ENCODE measurements at regions not wholly inside any gene's neighbourhood (a gene's known extent, or its start where the extent isn't known, plus 50 kb on each side); places are given as distances from the start of the nearest gene placed in this dataset.

DNA sequence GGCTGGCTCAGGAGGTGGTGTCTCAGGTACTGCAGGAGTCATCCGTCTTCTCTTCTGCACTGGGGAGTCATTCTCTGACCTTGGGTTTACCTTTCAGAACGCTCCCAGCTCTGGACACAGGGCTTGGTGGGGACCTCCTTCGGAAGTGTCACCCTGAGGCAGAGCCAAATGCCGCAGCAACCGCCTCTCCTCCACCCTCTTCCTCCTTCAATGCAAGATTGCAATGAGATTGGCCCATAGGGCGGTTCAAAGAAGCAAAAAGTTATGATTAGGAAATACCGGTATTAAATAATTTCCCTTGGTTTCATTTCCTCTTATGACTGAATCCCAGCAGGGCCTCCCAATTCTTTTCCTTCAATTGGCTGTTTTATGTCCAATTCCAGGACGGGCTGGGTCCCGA is 178.8 kb downstream of the ACKR3 start:
- no peak for DNase-seq

DNA sequence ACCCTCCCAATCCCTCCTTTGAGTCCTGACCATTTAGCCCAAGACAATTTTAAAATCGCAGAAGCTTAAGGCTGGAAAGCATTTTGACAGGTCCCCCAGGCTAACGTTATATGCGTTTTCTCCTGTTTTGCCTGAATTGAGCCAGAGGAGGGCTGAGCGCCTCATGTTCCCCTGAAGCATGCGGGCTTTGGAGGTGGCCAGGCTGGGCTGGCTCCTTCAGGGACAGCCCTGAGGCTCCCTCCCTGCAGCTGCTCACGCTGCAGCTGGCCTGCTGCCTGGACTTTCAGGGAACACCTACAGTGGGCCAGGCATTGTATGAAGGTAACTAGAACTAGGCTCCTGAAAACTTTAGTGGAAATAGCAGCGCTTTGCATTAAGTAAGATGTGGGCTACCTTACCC is 179.2 kb downstream of the ACKR3 start:
- DNase-seq = no peak

DNA sequence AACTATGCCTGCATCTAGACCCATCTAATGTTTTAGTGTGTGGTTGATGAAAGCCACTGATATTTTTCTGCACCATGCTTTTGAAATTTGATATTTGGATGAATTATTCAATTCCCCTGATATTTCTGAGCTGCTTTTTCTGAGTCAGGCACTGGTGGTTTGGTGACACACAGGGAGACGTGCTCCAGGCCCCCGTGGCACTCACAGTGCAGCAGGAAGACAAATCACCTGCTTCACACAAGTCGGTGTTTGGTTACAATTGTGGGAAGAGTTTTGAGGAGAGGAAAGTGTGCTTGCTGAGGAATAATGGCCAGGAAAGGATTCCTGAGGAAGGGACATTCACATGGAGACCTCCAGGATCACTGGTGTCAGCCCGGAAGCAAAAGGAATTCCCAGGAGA is 179.7 kb downstream of the ACKR3 start:
- DNase-seq = no peak

DNA sequence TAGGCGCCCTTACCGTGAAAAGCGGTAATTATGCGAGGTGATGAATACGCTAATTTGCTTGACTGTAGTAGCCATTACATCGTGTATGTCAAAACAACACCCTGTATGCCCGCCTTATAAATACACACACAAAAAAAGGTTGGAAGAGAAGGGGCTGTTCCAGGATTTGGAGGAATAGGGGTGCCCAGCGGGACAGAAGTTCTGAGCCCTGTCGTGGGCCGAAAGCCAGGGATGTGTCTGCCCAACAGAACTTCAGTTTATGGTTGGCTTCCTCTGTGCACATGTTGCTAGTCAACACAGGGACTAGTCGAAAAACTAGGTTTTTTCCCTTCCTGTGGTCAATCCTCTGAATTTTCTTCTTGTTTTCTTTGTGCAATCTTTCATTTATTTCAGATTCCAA is 182.5 kb downstream of the ACKR3 start:
- no peak for DNase-seq

DNA sequence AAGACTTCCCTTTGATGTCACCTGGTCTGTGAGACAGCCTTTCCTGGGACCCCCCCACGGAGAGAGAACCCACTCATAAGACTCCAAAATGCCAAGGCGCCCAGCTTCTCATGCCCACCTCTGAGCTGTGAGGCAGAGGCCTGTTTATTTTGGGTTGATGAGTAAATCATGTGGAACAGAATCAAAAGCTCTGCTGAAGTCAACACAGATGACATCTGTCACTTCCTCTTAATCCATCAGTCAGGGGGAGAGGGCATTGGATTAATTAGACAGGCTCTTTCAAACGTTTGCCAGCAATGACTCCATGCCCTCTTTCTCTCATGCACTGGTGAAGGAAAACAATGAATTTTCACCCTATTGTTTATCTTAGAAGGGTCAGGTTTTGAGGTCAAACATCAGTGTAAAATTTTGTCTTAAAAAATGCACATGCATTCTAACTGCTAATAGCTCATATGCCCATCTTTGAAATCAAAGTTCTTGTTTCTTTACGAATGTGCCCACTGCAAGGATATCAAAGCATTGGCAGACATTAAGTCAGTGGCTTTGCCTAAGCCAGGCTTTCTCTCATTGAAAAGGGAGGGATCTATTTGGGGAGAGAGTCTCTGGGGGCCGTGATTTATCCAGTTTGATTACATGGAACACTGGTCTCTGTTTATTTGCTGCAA is 184.1 kb downstream of the ACKR3 start:
- no peak for DNase-seq

DNA sequence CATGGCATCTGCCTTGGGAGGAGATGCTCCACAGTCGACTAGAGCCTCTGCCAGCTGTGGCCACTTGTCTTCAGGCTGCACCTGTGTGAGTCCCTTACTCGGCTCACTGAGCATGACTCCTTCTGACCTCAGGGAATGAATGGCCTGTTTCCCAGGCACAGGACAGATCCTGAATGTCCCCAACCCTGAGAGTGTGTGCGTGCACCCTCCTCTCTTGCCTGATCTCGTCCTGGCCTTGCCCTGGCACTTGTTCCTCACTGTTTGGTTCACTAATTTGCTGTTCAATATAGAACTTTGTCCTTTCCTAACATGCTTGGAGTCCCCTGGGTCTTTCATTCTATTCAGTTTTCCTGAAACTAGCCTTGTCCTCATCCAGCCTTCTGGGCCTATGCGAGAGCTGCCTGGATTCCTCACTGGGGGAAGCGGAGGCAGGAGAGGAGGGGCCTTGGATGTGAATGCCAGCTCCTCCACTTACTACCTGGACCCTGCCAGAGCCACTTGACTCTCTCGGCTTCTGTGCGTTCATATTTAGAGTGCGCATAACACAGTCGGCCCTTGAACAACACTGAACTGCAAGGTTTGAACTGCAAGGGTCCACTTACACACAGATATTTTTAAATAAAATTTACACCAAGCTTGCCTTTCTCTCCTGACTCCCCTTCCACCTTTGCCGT is 184.8 kb downstream of the ACKR3 start:
- no peak for DNase-seq

DNA sequence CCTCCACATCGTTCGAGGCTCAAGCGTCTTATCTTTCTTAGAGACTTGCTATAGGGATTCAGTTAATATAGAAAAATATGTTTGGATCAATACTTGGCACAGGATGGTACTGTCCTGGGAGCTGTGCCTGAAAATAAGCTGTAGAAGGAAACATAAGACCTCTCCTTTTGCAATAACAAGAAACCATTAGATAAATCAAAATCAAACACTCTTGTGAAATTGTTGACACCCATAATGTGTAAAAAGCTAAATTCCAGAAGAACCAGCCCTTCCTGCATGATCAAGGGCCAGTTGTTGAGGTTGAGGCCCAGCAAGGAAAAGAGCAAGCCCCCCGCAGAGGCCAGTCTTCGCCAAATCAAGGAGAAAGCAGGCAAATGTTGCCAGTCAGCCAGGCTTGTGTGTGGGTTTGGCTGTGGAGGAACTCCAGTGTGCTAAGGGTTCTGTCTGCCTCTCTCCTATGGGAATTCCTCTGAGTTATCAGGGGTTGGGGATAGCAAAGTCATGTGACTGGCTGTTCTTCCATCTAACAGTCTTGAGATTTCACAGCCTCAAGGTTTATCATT is 185.7 kb downstream of the ACKR3 start:
- no peak for DNase-seq

DNA sequence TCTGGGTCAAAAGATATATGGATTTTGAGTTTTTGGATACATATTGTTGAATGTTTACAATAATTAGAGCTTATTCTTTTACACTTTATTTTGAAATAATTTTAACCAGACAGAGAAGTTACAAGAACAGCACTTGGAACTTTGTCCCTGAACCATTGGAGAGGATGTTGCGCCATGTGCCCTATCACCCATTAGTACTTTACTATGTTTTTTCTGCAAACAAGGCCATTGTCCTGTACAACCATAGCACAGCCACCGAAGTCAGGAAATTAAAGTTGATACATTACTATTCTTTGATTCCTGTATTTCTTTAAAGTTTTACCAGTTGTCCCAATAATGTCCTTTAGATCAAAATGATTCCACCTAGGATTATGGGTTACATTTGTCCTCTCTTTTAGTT is 188.8 kb downstream of the ACKR3 start:
- no peak for DNase-seq

DNA sequence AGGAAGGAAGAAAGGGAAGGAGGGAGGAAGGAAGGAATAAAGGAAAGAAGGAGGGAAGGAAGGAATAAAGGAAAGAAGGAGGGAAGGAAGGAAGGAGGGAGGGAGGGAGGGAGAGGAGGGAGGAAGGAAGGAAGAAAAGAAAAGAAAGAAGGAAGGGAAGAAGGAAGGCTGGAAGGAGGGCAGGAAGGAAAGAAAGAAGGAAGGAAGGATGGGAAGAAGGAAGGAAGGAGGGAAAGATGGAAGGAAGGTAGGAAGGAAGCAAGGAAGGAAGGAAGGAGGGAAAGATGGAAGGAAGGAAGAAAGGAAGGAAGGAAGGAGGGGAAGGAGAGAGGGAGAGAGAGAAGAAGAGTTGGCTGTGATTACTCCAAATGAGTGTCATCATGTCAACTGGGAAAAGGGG is 190.6 kb downstream of the ACKR3 start:
- DNase-seq = no peak

DNA sequence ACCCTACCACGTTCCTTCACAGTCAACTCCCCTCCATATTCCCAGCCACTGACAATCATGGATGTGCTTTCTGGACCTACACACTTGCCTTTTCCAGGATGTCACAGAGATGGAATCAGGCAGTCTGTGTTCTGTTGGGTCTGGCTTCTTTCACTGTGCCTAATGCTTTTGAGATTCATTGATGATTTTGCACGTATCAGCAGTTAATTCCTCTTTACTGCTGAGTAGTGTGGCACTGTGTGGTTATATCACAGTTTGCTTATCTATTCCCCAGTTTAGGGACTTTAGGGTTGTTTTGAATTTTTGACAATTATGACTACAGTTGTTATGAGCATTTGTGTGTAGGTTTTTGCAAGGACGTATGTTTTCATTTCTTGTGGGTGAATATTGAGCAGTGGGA is 191.7 kb downstream of the ACKR3 start:
- DNase-seq = no peak

DNA sequence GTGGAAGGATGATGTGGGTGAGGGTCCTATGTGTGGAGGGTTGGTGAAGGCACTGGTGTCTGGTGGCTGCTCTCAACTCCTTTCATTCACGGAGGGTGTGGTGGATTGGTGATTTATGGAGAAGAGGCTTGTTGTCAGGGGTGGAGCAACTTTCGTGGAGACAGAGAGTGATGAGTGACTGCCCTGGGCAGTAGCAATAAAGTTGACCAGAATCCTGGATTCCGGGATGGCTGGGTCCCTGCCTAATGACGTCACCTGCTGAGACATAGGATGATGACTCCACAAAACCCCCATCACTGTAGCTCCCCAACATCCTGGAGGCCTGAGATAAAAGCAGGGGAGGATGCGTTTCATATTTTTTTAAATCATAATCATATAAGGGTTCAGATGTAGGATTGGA is 193.0 kb downstream of the ACKR3 start:
- DNase-seq = no peak

DNA sequence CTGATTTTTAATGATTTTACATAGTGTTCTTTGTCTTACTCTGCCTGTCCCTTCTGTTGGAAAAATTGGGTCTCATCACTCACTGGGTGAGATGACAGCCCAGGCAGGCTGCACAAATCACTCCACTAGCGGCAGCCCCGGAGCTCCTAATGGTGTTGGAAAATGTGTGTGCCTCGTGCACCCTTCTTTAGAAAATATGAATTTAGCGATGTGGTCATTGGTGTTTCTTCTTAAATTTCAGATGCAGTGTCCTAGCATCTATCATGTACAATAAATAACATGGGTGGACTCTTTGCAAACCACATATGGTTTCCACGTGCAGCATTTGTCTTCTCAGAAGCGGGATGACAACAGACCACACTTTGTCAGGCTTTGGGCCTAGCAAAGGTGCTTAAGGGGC is 194.2 kb downstream of the ACKR3 start:
- DNase-seq = no peak

DNA sequence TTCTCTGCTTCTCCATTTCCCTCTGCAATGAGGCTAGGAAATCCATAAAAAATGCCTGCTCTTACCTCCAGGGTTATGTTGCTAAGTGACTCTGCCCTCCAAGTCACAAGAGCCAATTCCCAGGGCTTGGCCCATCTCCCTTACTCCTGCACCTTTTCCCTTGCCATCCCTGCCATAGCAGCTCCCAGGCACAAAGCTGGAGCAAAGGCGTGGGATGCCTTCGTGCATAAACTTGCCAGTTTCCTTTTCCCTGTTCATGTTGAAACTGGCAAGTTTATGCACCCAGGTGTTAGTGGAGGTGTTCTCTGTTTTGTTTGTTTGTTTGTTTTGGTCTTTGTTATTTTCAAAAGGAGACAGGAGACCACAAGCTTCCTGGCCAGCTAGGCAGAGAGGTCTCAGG is 195.1 kb downstream of the ACKR3 start:
- DNase-seq = no peak

DNA sequence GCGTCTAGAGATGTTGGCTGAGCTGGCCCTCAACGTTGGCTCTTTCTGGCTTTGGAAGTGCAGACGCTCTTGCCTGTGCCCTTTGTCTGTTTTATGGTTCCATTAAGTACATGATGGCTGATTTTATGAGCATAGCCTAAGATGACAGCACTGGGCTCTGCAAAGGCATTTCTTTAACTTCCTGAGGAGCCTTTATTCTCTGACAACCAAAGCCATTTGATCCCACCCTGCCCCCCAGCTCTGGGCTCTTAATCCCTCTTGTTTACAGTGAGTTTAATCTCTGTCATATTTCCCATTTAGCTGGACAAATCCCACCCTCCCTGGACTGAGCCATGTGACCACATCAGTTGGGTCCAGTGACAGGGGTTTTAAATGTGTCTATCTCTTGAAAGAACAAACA is 195.9 kb downstream of the ACKR3 start:
- no peak for DNase-seq

DNA sequence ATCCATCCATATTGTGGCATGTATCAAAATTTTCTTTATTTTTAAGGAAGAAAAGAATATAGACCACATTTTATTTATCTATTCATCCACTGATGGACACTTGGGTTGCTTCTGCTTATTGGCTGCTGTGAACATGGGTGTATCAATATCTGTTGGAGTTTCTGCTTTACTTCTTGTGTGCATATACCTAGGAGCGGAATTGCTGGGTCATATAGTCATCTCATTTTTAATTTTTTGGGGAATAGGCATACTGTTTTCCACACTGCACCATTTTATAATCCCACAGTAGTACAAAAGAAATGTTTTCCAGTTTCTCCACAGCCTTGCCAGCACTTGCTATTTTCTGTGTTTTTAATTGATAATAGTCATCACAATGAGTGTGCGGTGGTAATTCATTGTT is 197.2 kb downstream of the ACKR3 start:
- no peak for DNase-seq

DNA sequence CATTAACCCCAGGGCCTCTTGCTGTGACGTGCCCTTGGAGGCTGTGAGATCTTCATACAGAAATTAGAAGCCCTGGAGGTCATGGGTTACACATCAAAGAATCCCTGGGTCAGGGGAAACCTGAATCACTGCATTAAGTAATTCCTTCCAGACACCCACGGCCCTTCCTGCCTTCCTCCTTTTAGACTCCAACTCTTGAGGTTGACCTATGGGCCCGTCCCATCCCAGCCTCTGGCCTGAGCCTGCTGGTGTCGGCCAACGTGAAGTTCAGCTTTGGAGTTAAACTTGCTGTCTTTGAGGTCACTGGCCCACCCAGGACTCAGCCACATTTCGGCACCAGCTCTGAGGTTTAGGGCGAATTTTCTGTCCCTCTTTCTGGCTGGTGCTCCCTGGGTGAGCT is 198.3 kb downstream of the ACKR3 start:
- DNase-seq = no peak

DNA sequence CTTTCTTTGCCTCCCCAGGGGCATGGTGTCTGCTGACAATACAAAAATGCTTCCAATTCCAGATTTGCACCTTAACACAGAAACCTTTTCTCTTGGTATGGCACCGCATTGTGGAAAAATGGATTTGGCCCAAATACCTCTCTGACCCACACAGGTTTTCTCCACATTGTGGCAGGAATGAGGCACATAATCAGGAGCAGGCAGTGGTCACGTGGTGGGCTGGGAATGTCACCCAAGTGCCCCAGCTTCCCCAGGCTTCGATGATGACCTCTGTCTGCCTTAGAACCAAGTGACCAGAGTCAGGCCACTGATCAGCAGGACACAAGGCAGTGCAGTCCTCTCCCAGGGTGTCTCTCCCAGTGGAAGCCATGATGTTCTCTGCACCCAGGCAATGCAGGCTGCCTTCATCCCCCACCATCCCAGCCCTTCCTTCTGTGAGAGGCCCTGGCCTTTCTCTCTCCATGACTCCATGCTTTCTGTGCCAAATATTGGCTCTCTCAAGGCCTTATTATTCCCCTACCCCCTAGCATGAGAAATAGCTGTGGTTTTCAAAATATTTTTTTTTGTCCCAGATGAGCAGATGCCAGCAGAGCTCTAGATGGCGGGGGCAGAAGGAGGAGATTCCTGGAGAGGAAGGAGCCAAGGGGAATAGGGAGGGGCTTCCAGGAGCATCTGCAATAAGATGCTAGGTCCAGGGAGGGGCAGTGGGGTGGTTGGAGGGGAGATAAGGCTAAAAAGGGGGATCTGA is 198.9 kb downstream of the ACKR3 start:
- no peak for DNase-seq

DNA sequence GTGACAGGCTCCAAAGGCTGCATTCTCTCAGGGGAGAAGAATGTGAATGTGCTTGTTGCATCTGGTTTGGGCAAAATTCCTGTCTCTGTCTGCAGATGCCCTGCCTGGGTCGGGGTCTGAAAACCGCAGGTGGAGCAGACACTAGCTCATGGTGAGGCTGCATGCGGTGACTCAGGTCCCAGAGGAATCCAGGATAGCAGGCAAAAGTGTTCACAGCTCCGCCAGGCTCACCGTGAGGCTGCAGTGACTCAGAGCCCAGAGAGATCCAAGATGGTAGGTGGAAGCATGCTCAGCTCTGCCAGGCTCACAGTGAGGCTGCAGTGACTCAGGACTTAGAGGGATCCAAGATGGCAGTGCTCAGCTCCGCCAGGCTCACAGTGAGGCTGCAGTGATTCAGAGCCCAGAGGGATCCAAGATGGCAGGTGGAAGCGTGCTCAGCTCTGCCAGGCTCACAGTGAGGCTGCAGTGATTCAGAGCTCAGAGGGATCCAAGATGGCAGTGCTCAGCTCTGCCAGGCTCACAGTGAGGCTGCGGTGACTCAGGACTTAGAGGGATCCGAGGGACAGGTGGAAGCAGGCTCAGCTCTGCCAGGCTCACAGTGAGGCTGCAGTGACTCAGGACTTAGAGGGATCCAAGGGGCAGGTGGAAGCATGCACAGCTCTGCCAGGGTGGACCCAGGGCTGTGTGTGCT is 200.5 kb downstream of the ACKR3 start:
- DNase-seq = no peak

DNA sequence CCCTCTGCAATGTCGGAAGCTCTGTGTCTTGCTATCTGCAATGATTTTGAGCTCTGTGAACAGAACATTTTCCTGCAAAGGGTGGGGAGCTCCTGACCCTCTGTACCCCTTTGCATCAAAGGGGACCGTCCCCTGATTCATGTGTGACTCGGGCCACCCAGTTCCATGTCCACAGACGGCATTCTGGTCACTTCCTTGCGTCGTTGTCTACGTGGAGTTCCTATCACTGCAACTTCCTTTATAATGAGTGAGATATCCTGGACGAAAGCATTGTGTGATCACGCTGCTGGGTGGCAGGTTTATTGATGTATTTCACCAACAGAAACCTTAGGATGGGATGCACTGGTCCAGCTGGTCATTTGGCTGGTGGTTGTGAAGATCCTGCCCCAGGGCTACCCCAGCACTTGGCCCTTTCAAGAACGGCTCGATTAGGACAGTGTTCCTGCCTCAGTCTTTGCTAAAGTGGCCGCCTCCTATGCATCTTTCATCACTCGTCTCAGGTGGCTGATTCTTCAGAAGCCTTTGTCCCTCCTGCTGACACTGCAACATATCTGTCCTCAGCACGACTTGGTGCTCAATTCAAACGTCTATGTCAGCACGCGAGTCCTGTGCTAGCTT is 202.7 kb downstream of the ACKR3 start:
- no peak for DNase-seq

DNA sequence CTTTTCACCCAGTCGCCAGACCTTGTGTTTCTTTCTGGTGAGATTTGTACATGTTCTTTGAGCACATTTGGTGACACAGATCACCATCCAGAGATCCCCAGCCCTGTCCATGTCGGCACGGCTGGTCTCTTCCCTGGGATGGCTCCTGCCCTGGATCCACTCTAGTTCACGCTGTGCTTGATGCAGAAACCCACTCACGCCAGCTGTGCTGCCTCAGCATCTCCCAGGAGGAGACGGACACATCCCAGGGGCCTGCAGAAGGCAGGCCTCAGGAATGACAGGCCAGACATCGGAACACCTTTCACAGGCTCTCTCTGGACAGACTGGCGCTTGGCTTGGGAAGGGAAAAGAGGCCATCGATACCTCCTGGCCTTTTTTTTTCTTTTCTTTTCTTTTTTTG is 203.6 kb downstream of the ACKR3 start:
- DNase-seq = no peak

DNA sequence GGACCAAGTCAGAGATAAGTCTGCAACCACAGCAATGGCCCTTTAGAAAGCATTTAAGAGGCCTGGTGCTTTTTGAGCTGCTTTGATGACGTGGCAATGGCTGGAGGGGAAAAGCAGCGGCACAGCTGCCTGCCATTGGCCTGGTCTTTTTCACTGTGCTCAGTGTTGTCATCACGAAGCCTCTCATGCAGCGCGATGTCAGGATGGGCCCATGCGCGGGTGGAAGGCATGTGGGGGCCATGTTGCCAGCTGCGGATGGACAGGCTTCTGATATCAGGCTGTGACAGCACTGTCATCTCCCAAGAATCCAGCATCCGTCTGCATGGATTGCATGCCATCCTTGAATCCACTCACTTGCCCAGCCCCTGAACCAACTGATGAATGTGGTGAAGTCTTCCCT is 204.5 kb downstream of the ACKR3 start:
- DNase-seq = no peak

DNA sequence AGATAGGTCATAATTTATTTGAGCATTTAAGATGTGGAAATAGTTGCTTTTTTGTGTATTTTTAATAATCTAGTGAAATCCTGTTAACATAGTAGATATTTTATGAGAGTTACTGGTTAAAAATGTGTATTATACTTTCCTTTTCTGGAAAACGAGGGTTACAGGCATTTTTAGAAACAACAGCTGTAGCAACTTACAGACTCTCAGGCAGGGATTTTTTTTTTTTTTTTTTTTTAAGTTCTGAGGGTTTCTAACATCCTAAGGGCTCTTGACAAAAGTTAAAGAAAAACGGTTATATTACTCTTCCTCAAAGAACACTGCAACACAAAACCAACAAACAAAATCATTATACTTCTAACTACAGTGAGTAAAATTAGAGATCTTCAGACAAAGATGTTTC is 205.9 kb downstream of the ACKR3 start:
- no peak for DNase-seq

DNA sequence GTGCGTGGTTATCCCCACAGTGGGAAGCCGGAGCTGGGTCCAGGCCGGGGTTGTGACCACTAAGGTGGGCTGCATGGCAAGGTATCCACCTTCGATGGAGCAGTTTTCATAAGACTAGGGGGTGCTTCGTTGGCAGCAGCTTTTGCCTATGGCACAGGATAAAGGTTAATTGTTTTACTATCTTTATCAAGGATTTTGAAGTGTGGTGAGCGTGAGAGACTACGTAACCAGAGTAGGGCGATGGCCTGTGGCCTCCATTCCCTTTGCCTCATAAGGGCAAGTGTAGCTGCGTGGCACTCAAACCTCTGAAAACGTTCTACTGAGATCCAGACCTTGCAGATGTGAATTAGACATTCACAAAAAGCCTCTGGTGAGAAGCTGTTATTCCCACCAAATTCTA is 206.6 kb downstream of the ACKR3 start:
- DNase-seq = no peak

Measured in activated CD4-positive, alpha-beta T cell treated with anti-CD3 and anti-CD28 coated beads, Interleukin-2, Interleukin-6, amounts not matched to agents 100 ng/mL and 50 ng/mL, durations not matched to agents 16 hours and 8 hours (primary cell).